ENCODE measurements at regions not wholly inside any gene's neighbourhood (a gene's known extent, or its start where the extent isn't known, plus 50 kb on each side); places are given as distances from the start of the nearest gene placed in this dataset.

DNA sequence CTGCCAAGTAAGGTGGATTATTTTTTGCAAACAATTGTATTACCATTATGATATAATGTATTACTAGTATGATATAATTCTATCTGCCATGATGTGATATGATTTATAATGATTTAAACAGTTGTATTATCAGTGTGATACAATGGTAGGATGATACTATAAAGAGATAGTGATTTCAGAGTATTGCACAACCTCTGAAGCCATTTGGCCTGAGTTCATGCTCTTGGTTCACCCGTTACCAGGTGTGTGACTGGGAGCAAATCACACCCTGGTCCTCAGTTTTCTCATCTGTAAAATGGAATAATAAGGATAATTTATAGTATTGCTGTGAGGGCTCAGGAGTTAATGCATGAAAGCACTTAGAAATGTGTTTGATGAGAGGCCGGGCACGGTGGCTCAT lies 905.0 kb upstream of the RBFOX1 start:
- DNase-seq = no peak
- H3K18ac ChIP-seq (ENCODE audit: low read depth, low read length) = no peak overlapping the region
- no peak overlapping the region for H3K4me2 ChIP-seq (ENCODE audit: low read depth, low read length)
- dilution Hi-C loops (cut with HindIII; ENCODE audit: low sequenced_read_pairs, unreplicated experiment) (no loop called here), intact Hi-C loops (cut with micrococcal nuclease) (no loop called here), in situ Hi-C loops (cut with MboI; ENCODE audit: low sequenced_read_pairs) (no loop called here)
- no CpG with 5 or more reads among the region's 3 CpGs for WGBS, 2 experiments (ENCODE audit: extremely low coverage in 2 of 2, insufficient read length in 1 of 2)
- H3K27me3 ChIP-seq (ENCODE audit: control insufficient read depth, insufficient read depth, low read length) = no peaks in the 10 kb centered on the region
- H3K36me3 ChIP-seq (ENCODE audit: control insufficient read depth, insufficient read depth, low read length) = no peaks in the 10 kb centered on the region
- TF ChIP-seq CEBPB (IDR thresholded peaks at IDR 0.05; ENCODE audit: low read depth, low read length) = peak; percentile 47; the same call in 1 of the 2 replicates
- no peak for TF ChIP-seq SMC3 (IDR thresholded peaks at IDR 0.05; ENCODE audit: low read depth, low read length)
- no peaks in the 10 kb centered on the region for H3K9me1 ChIP-seq (ENCODE audit: insufficient read depth, low read length)
- H4K91ac ChIP-seq (ENCODE audit: insufficient read depth, low read depth, low read length) = no peak overlapping the region
- no peak overlapping the region for H2BK5ac ChIP-seq (ENCODE audit: low read depth, low read length, poor library complexity, severe bottlenecking)
- no peak overlapping the region for H3K23ac ChIP-seq (ENCODE audit: low read depth, low read length)
- no peak overlapping the region for H2AK5ac ChIP-seq (ENCODE audit: low read depth, low read length)
- ChIA-PET POLR2A (ENCODE audit: unreplicated experiment) (no interaction called here), CTCF (no interaction called here)
- H3K56ac ChIP-seq (ENCODE audit: extremely low read depth, insufficient read depth, low read length) = no peak overlapping the region
- H2AK9ac ChIP-seq (replicated peaks; ENCODE audit: low read depth, low read length, poor library complexity) = no peak overlapping the region
- H3K9me3 ChIP-seq (ENCODE audit: control insufficient read depth, insufficient read depth, low read length) = peaks cover 11% of the 10 kb centered on the region
- no peak overlapping the region for H4K5ac ChIP-seq (ENCODE audit: low read depth, low read length)
- H2BK15ac ChIP-seq (ENCODE audit: low read depth, low read length) = no peak overlapping the region
- no peak overlapping the region for H3K4ac ChIP-seq (ENCODE audit: low read depth, low read length)
- no peak overlapping the region for H2BK20ac ChIP-seq (ENCODE audit: low read depth, low read length)
- no peaks in the 10 kb centered on the region for H3K4me1 ChIP-seq (ENCODE audit: control insufficient read depth, insufficient read depth, low read length)
- no peak for ATAC-seq (ENCODE audit: low read depth)
- H3K14ac ChIP-seq (replicated peaks; ENCODE audit: low read depth, low read length) = no peak overlapping the region
- H3K9ac ChIP-seq (ENCODE audit: low read depth, low read length) = no peak overlapping the region
- no peak overlapping the region for H2BK120ac ChIP-seq (ENCODE audit: low read depth, low read length)
- H3K79me1 ChIP-seq (ENCODE audit: low read depth in 1 of 2, low read length in 2 of 2) = no peaks in the 10 kb centered on the region
- no peak overlapping the region for H2AFZ ChIP-seq (replicated peaks; ENCODE audit: low read length, poor library complexity)
- no peak overlapping the region for H3K27ac ChIP-seq (ENCODE audit: insufficient read depth, low read length)
- no peak overlapping the region for H3K4me3 ChIP-seq (ENCODE audit: insufficient read depth, low read depth, low read length)
- no TSS peak for BruUV-seq (replicated peaks)
- no peak overlapping the region for H4K8ac ChIP-seq (ENCODE audit: low read depth in 2 of 2, low read length in 2 of 2)
- H4K20me1 ChIP-seq (ENCODE audit: insufficient read depth, low read length) = no peaks in the 10 kb centered on the region
